Nephron progenitor cell (in vitro differentiated cells): ENCODE measurements at regions not wholly inside any gene's neighbourhood (a gene's known extent, or its start where the extent isn't known, plus 50 kb on each side); places are given as distances from the start of the nearest gene placed in this dataset.

Experiments used
- DNase-seq: peaks from one replicate; pipeline ENCODE4 v3.0.0; 2021
- H3K27ac Mint-ChIP-seq: 2 replicates; pipeline ENCODE4 v1.8.0; 2021; ENCODE audit warnings: mild to moderate bottlenecking, moderate library complexity, mixed read lengths
- H3K27me3 Mint-ChIP-seq: 2 replicates; pipeline ENCODE4 v1.8.0; 2021; ENCODE audit warnings: mild to moderate bottlenecking, low read depth, mixed read lengths; ENCODE audit not compliant: poor library complexity
- H3K36me3 Mint-ChIP-seq: 2 replicates; pipeline ENCODE4 v1.8.0; 2021; ENCODE audit warnings: low read depth, mixed read lengths
- H3K4me1 Mint-ChIP-seq: 2 replicates; pipeline ENCODE4 v1.8.0; 2021; ENCODE audit warnings: mixed read lengths
- H3K4me3 Mint-ChIP-seq: 2 replicates; pipeline ENCODE4 v1.8.0; 2021; ENCODE audit warnings: mild to moderate bottlenecking, moderate library complexity, mixed read lengths
- H3K9me3 Mint-ChIP-seq: 2 replicates; pipeline ENCODE4 v1.8.0; 2021; ENCODE audit warnings: mild to moderate bottlenecking, moderate library complexity, mixed read lengths
- CTCF ChIP-seq: fragments of 200-600 bp; sonication (generic); IDR thresholded peaks from 2 replicates; pipeline ENCODE4 v1.5.0; 2021; ENCODE audit warnings: antibody characterized with exemption

DNA sequence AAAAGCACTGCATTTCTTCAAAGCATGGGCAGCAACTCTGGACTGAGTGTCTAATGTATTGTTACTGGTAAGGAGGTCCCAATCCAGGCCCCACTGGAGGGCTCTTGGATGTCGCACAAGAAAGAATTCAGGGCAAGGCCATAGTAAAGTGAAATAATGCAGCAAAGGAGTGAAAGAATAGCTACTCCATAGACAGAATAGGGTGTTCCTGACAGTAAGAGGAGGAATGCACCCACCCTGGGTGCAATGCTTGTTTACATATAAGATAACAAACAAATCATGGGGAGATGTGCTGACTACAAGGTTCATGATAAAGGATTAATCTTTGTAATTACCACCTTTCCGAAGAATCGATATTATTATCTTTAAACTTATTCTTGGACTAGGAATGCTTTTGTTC is 58.8 kb upstream of the ABCC4 start:
- TF ChIP-seq CTCF = no peak
- Mint-ChIP-seq H3K4me1 (peaks cover 32% of the 10 kb centered on the region), H3K27me3 (peaks cover 18% of the 10 kb centered on the region), H3K4me3 (no peak overlapping the region), H3K36me3 (no peaks in the 10 kb centered on the region), H3K27ac (no peak overlapping the region), H3K9me3 (peaks cover 26% of the 10 kb centered on the region)
- no peak for DNase-seq

DNA sequence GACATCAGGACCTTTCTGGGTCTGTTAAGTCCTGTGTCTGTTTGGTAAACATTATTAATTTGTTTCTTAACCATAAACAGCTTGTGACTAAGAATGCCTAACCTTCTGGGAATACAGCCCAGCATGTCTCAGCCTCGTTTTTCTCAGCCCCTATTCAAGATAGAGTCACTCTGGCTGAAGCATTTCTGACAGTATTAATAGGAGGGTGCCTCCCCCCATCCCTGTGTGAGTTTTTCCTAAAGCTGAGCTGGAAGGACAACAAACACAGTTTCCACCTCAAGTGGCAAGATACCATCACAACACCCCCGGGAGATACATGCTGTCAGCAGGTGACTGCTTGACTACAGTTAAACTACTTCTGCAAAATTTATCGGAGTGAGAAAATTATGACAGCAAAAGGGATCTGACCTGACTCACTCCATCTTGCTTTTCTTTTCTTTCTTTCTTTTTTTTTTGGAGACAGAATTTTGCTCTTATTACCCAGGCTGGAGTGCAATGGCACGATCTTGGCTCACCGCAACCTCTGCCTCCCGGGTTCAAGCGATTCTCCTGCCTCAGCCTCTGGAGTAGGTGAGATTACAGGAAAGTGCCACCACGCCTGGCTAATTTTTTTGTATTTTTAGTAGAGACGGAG is 59.3 kb upstream of the ABCC4 start:
- Mint-ChIP-seq H3K27ac (no peak overlapping the region), H3K27me3 (peaks cover 18% of the 10 kb centered on the region), H3K4me1 (peaks cover 27% of the 10 kb centered on the region), H3K9me3 (peaks cover 26% of the 10 kb centered on the region), H3K4me3 (no peak overlapping the region), H3K36me3 (no peaks in the 10 kb centered on the region)
- TF ChIP-seq CTCF = no peak
- DNase-seq = no peak

GRCh38 chr13:95361686-95362085 is 60.4 kb upstream of the ABCC4 start:
- Mint-ChIP-seq H3K36me3 (no peaks in the 10 kb centered on the region), H3K4me3 (no peak overlapping the region), H3K4me1 (peaks cover 26% of the 10 kb centered on the region), H3K27me3 (peaks cover 18% of the 10 kb centered on the region), H3K27ac (no peak overlapping the region), H3K9me3 (peaks cover 24% of the 10 kb centered on the region)
- no peak for DNase-seq
- no peak for TF ChIP-seq CTCF

DNA sequence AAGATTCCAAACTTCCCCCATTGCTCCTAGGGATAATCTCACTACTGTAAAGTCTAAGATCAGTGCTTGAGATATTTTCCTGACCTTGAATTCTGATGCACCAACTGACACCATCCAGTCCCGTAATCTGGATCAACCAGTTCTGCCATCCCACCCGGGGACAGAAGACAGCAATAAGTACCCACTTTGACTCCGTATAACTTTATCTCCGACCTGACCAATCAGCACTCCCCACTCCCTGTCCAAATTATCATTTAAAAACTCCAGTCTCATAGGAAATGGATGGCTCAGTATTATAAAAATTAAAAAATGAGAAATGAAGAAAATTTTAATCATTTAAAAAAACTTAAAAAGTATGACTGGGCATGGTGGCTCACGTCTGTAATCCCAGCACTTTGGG is 61.4 kb upstream of the ABCC4 start:
- Mint-ChIP-seq H3K4me1 (peaks cover 22% of the 10 kb centered on the region), H3K27me3 (peaks cover 18% of the 10 kb centered on the region), H3K27ac (no peak overlapping the region), H3K9me3 (peaks cover 14% of the 10 kb centered on the region), H3K4me3 (no peak overlapping the region), H3K36me3 (no peaks in the 10 kb centered on the region)
- no peak for TF ChIP-seq CTCF
- no peak for DNase-seq

DNA sequence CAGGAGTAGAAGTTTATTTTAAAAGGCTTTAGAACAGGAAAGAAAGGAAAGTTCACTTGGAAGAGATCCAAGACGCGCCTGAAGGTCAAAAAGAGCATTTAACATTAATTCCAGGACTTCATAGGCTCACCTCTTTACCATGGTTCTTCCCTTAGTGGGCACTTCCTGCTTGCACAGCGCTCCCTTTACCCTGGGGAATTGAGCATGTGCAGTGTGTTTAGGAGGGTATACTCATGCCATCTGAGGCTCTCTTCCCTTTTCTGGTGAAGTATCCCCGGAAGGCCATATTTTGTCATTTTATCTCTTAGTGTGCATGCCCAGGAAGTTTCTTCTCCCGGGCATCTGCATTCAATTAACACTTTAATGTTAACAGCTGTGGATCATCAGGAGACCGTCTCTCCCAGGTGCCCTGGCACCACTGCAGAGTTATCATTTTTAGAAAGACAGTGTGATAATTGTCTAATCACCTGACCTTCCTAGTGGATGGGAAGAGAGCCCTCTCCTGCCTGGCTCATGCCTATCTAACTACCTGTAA is 66.1 kb upstream of the ABCC4 start:
- Mint-ChIP-seq H3K36me3 (no peaks in the 10 kb centered on the region), H3K27me3 (no peaks in the 10 kb centered on the region), H3K9me3 (peaks cover 9% of the 10 kb centered on the region), H3K4me3 (no peak overlapping the region), H3K4me1 (no peaks in the 10 kb centered on the region), H3K27ac (no peak overlapping the region)
- TF ChIP-seq CTCF = no peak
- DNase-seq = no peak

DNA sequence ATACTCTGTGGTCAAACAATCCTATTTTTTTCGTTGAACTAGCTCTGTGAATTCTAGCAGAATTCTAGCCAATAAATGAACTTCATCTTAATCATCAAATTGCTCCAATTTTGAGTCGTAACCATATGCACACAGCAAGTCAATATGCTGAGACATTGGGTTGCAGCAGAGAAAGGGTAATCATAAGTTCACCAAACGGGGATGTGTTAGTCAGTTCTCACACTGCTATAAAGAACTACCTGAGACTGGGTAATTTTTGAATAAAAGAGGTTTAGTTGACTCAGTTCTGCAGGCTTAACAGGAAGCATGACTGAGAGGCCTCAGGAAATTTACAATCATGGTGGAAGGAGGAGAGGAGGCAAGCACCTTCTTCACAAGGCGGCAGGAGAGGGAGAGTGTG is 67.7 kb upstream of the ABCC4 start:
- Mint-ChIP-seq H3K4me1 (no peaks in the 10 kb centered on the region), H3K4me3 (no peak overlapping the region), H3K27me3 (no peaks in the 10 kb centered on the region), H3K9me3 (no peaks in the 10 kb centered on the region), H3K36me3 (no peaks in the 10 kb centered on the region), H3K27ac (peak overlapping the region; percentile 23)
- no peak for DNase-seq
- no peak for TF ChIP-seq CTCF
